ENCODE measurements at regions not wholly inside any gene's neighbourhood (a gene's known extent, or its start where the extent isn't known, plus 50 kb on each side); places are given as distances from the start of the nearest gene placed in this dataset.

GRCh38 chr2:116717832-116718231, 1096.7 kb upstream of the DDX18 start:
- no peaks in the 10 kb centered on the region for H3K9me3 ChIP-seq (replicated peaks; ENCODE audit: control insufficient read depth, insufficient read depth, low read length)
- no peak overlapping the region for H3K27ac ChIP-seq (ENCODE audit: insufficient read depth, low read depth, low read length)
- dilution Hi-C loops (cut with MboI; ENCODE audit: extremely low pct_ligation_motif_present, low sequenced_read_pairs) (no loop called here), intact Hi-C loops (cut with micrococcal nuclease) (no loop called here)
- FAIRE-seq: no peak
- no peak overlapping the region for H3K9ac ChIP-seq (replicated peaks; ENCODE audit: extremely low read depth, insufficient read depth, low read length)
- no TSS peak for BruUV-seq (replicated peaks)
- H3K4me3 ChIP-seq (replicated peaks in 1 of 3; ENCODE audit: insufficient read depth in 1 of 3, low read depth in 1 of 3, low read length in 3 of 3): no peak overlapping the region
- no peak for DNase-seq (ENCODE audit: low read depth, low spot score)
- H3K79me2 ChIP-seq (ENCODE audit: control insufficient read depth, insufficient read depth, low read length): no peaks in the 10 kb centered on the region
- no peaks in the 10 kb centered on the region for H3K9me1 ChIP-seq (replicated peaks; ENCODE audit: control insufficient read depth, extremely low read depth, insufficient read depth, low read length)
- CTCF ChIA-PET: interaction anchor here (1.0 kb wide), 1 partner anchor 13 kb away, joined by 3 read pairs; no protein-coding TSS in a partner anchor
- H3K36me3 ChIP-seq (ENCODE audit: control insufficient read depth in 2 of 2, extremely low read depth in 1 of 2, insufficient read depth in 2 of 2, low read length in 2 of 2): no peaks in the 10 kb centered on the region
- no peak overlapping the region for H2AFZ ChIP-seq (ENCODE audit: low read depth, low read length)
- POLR2A ChIA-PET: no interaction called here
- no peaks in the 10 kb centered on the region for H3K27me3 ChIP-seq (ENCODE audit: control insufficient read depth in 2 of 2, insufficient read depth in 2 of 2, low read length in 2 of 2)
- H4K20me1 ChIP-seq (replicated peaks; ENCODE audit: control insufficient read depth, extremely low read depth, insufficient read depth, low read length): no peaks in the 10 kb centered on the region
- H3K4me1 ChIP-seq (ENCODE audit: control insufficient read depth, extremely low read depth, insufficient read depth, low read length): peaks cover 4% of the 10 kb centered on the region
- TF ChIP-seq MAX (IDR thresholded peaks at IDR 0.05; ENCODE audit: insufficient read depth, insufficient read length) (no peak), EZH2 (IDR thresholded peaks at IDR 0.05; ENCODE audit: borderline replicate concordance, low read depth, low read length, severe bottlenecking) (no peak), CTCF (IDR thresholded peaks at IDR 0.05; ENCODE audit: extremely low read depth in 1 of 2, insufficient read depth in 1 of 2, low read depth in 1 of 2, low read length in 2 of 2) (no peak), MYC (IDR thresholded peaks at IDR 0.05; ENCODE audit: low read depth, low read length) (no peak), POLR2AphosphoS5 (IDR thresholded peaks at IDR 0.05; ENCODE audit: insufficient read depth, low read depth, low read length) (no peak), FOS (IDR thresholded peaks at IDR 0.05; ENCODE audit: borderline replicate concordance, insufficient read depth, low read length) (no peak), POLR2A (IDR thresholded peaks at IDR 0.05; ENCODE audit: low read depth, low read length) (no peak), GATA2 (IDR thresholded peaks at IDR 0.05; ENCODE audit: insufficient read depth, insufficient read length, low read depth, low read length) (no peak), JUN (IDR thresholded peaks at IDR 0.05; ENCODE audit: borderline replicate concordance, insufficient read depth, insufficient read length, low read depth) (no peak)
- H3K4me2 ChIP-seq (ENCODE audit: insufficient read depth, low read length): no peak overlapping the region
